Left colon (tissue), 2 donors: ENCODE measurements at regions not wholly inside any gene's neighbourhood (a gene's known extent, or its start where the extent isn't known, plus 50 kb on each side); places are given as distances from the start of the nearest gene placed in this dataset.
"Not testable (repeated sequence)": the region's sequence is repeated elsewhere in the genome, so short reads cannot be mapped to it uniquely, and the experiment has no call there.

Experiments used
- ATAC-seq: fragments of 200-7000 bp; cut with Tn5 transposase; one replicate; pipeline ENCODE4 v1.9.1; 2020; ENCODE audit warnings: mild to moderate bottlenecking, moderate library complexity
- DNase-seq, 2 donors: peaks; one replicate each; pipeline ENCODE4 v3.0.0-alpha.2; 2020
- intact Hi-C, 2 donors: fragments of 100-400 bp; cut with DNase I in 1 of 2; cut with micrococcal nuclease in 1 of 2; formaldehyde crosslinking; loops; one replicate each; pipeline versions ENCODE4 v1.11.2 to v1.14.0; 2022; cut with DNase I, micrococcal nuclease
- donor health status: DM: no; HTN: no; CAD: no.
- donor health status: DM: yes; HTN: yes; CAD: no.

- DNase-seq: peak; percentile 66 to 67
- peak; percentile 83 for ATAC-seq
- intact Hi-C loops: no loop called here
Measured at GRCh38 chr6:56843476-56844349, 111.2 kb upstream of the BEND6 start.

GRCh38 chr6:56842686-56843475 is 112.0 kb upstream of the BEND6 start:
- DNase-seq: no peak
- intact Hi-C loops: no loop called here
- peak; percentile 33 for ATAC-seq

- intact Hi-C loops: no loop called here
- ATAC-seq (no peak), DNase-seq (no peak)
Measured at GRCh38 chr6:56841751-56842150, 113.2 kb upstream of the BEND6 start.

- no peak for DNase-seq
- intact Hi-C loops: no loop called here
- ATAC-seq: no peak
Measured at GRCh38 chr6:56841381-56841749, 113.5 kb upstream of the BEND6 start.

- ATAC-seq (no peak), DNase-seq (no peak)
- intact Hi-C loops: no loop called here
Measured at GRCh38 chr6:56840467-56841380, 114.2 kb upstream of the BEND6 start.

- intact Hi-C loops: no loop called here
- DNase-seq: no peak
- ATAC-seq: no peak
Measured at GRCh38 chr6:56839533-56840183, 115.2 kb upstream of the BEND6 start.

- DNase-seq: no peak
- ATAC-seq: no peak
- intact Hi-C loops: no loop called here
Measured at GRCh38 chr6:56838965-56839364, 115.9 kb upstream of the BEND6 start.

- ATAC-seq (no peak), DNase-seq (no peak)
- intact Hi-C loops: no loop called here
Measured at GRCh38 chr6:56838016-56838555, 116.8 kb upstream of the BEND6 start.

- intact Hi-C loops: no loop called here
- no peak for DNase-seq
- no peak for ATAC-seq
Measured at GRCh38 chr6:56837322-56837894, 117.5 kb upstream of the BEND6 start.

- intact Hi-C loops: no loop called here
- ATAC-seq (no peak), DNase-seq (no peak)
Measured at GRCh38 chr6:56835612-56836011, 119.3 kb upstream of the BEND6 start.

- intact Hi-C loops: no loop called here
- ATAC-seq: no peak
- no peak for DNase-seq
Measured at GRCh38 chr6:56833873-56834272, 121.0 kb upstream of the BEND6 start.

- intact Hi-C loops: no loop called here
- DNase-seq: no peak
Measured at GRCh38 chr6:56833127-56833791, 121.6 kb upstream of the BEND6 start.

GRCh38 chr6:56832225-56832624 is 122.7 kb upstream of the BEND6 start:
- intact Hi-C loops: no loop called here
- ATAC-seq (no peak), DNase-seq (no peak)

More at GRCh38 chr6:56833127-56833791, 121.6 kb upstream of the BEND6 start:
- ATAC-seq: no peak

- intact Hi-C loops: no loop called here
- ATAC-seq (no peak), DNase-seq (no peak)
Measured at GRCh38 chr6:56831334-56831733, 123.6 kb upstream of the BEND6 start.

GRCh38 chr6:56827908-56828649 is 126.8 kb upstream of the BEND6 start:
- intact Hi-C loops: no loop called here
- DNase-seq (no peak), ATAC-seq (no peak)

GRCh38 chr6:56824431-56824830 is 130.5 kb upstream of the BEND6 start:
- ATAC-seq, intact Hi-C loops, DNase-seq: not testable (repeated sequence)

GRCh38 chr6:56821005-56821432 is 133.9 kb upstream of the BEND6 start:
- intact Hi-C loops: no loop called here
- no peak for ATAC-seq
- DNase-seq: no peak
